Adrenal gland (tissue), 9 donors: ENCODE measurements at regions not wholly inside any gene's neighbourhood (a gene's known extent, or its start where the extent isn't known, plus 50 kb on each side); places are given as distances from the start of the nearest gene placed in this dataset.

Experiments used
- DNase-seq, 7 donors: peaks; one replicate each; pipeline ENCODE4 v3.0.0-alpha.2; 2019 to 2020
- H3K27ac ChIP-seq, 5 donors: fragments of 200-600 bp; sonication (generic) in 4 of 5; 1 replicate in 3 of 5; 2 replicates in 2 of 5; pipeline versions ENCODE4 v1.5.1 to v1.8.0; 2016 to 2020; ENCODE audit warnings: mild to moderate bottlenecking in 1 of 5
- H3K27me3 ChIP-seq: fragments of 200-600 bp; 2 replicates; pipeline ENCODE4 v1.8.0; 2021
- H3K36me3 ChIP-seq, 2 donors: fragments of 200-600 bp; replicated peaks in 1 of 2; 1 replicate in 1 of 2; 2 replicates in 1 of 2; pipeline versions ENCODE4 v1.5.1 to v1.8.0; 2018 to 2022
- H3K4me1 ChIP-seq, 2 donors: fragments of 200-600 bp; replicated peaks in 1 of 2; 1 replicate in 1 of 2; 2 replicates in 1 of 2; pipeline versions ENCODE4 v1.5.1 to v1.8.0; 2018 to 2021
- H3K4me3 ChIP-seq, 4 donors: fragments of 200-600 bp; sonication (generic) in 3 of 4; one replicate each; pipeline ENCODE4 v1.5.1; 2016 to 2018
- H3K9me3 ChIP-seq, 3 donors: fragments of 200-600 bp; sonication (generic) in 1 of 3; replicated peaks in 1 of 3; 1 replicate in 2 of 3; 2 replicates in 1 of 3; pipeline versions ENCODE4 v1.5.1 to v1.8.0; 2016 to 2021
- POLR2A ChIP-seq, 2 donors: fragments of 450-650 bp; IDR thresholded peaks; one replicate each; pipeline ENCODE4 v1.6.1; 2017; ENCODE audit warnings: antibody characterized with exemption in 2 of 2, mild to moderate bottlenecking in 2 of 2, moderate library complexity in 1 of 2
- WGBS, 4 donors: extraction: QIAGEN DNeasy Blood & Tissue Kit in 2 of 4; methylation state at CpG; one replicate each; pipeline versions ENCODE4 v1.1.5 to v1.1.7; 2013 to 2017; 5-methylcytosine and 5-hydroxymethylcytosine counted together
- intact Hi-C, 2 donors: fragments of 100-400 bp; cut with DNase I; formaldehyde crosslinking; loops; one replicate each; pipeline versions ENCODE4 v1.14.1 to v1.15.0; 2022 to 2023
- small RNA-seq, 2 donors: library from RNA; depleted of rRNA; stranded (forward); fragments of <200 nt; gene quantifications; one replicate each; pipeline ENCODE3, GENCODE V24; 2016
- TF ChIP-seq, protein P1 (sequence below), 6 experiments: fragments of 450-650 bp in 4 of 6; fragments of 200-600 bp in 2 of 6; sonication (generic) in 1 of 6; IDR thresholded peaks; 1 replicate in 5 of 6; 2 replicates in 1 of 6; pipeline versions ENCODE4 v1.5.1 to v1.8.0; 2016 to 2021; ENCODE audit warnings: antibody characterized with exemption in 6 of 6, mild to moderate bottlenecking in 2 of 6, moderate library complexity in 1 of 6
- donor health status: healthy with polysubstance abuse.
- donor health status: Bipolar disorder and iron deficiency.
- donor health status: DM: yes; HTN: yes; CAD: no.
- donor health status: DM: no; HTN: no; CAD: no.
- donor health status: DM: no; HTN: no; CAD: no.

DNA sequence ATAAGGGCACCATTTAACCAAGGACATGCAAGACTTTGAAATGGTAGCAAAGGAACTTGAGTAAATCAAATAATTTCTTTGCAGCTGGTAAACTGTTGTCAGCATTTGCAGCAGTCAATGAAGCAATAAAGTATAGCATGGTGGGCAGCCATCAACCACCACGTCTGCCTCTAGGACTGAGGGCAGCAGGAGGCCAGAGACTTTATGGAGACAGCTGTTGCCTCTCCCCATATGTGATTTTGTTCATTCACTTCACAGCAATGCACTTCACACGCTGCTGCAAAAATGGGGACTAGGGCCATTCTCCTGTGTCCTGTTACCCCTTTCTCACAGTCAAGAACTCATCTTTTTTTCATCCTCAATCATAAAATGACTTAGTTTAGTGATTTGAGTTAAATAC is 51.3 kb upstream of the PCDH9 start:
- Histone ChIP-seq H3K4me3 (no peak overlapping the region), H3K27me3 (no peaks in the 10 kb centered on the region), H3K4me1 (no peaks in the 10 kb centered on the region), H3K9me3 (no peaks in the 10 kb centered on the region), H3K27ac (no peak overlapping the region), H3K36me3 (no peaks in the 10 kb centered on the region)
- TF ChIP-seq, protein P1, sequence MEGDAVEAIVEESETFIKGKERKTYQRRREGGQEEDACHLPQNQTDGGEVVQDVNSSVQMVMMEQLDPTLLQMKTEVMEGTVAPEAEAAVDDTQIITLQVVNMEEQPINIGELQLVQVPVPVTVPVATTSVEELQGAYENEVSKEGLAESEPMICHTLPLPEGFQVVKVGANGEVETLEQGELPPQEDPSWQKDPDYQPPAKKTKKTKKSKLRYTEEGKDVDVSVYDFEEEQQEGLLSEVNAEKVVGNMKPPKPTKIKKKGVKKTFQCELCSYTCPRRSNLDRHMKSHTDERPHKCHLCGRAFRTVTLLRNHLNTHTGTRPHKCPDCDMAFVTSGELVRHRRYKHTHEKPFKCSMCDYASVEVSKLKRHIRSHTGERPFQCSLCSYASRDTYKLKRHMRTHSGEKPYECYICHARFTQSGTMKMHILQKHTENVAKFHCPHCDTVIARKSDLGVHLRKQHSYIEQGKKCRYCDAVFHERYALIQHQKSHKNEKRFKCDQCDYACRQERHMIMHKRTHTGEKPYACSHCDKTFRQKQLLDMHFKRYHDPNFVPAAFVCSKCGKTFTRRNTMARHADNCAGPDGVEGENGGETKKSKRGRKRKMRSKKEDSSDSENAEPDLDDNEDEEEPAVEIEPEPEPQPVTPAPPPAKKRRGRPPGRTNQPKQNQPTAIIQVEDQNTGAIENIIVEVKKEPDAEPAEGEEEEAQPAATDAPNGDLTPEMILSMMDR (IDR thresholded peaks at IDR 0.05) = no peak
- no peak for TF ChIP-seq POLR2A (IDR thresholded peaks at IDR 0.05)
- 58 to 65% (median 61%) methylated on average over 2 of the region's 2 CpGs for WGBS, 4 donors
- DNase-seq = no peak
- intact Hi-C loops = no loop called here

Small RNA genes in the stretch of these regions (small RNA-seq; reads per million reads assigned to genes)
- gene RN7SL761P = 0 reads per million in 2 donors
- gene RPL37P21 = 0 reads per million in 2 donors
- gene RPS3AP52 = 0 reads per million in 2 donors
- gene SNRPFP3 = 0 reads per million in 2 donors
